Body of pancreas (tissue), 4 donors: ENCODE measurements at regions not wholly inside any gene's neighbourhood (a gene's known extent, or its start where the extent isn't known, plus 50 kb on each side); places are given as distances from the start of the nearest gene placed in this dataset.

Experiments
- POLR2A ChIP-seq, 3 donors: fragments of 450-650 bp; IDR thresholded peaks; one replicate each; pipeline ENCODE4 v1.6.1; 2016; ENCODE audit warnings: antibody characterized with exemption in 3 of 3, mild to moderate bottlenecking in 2 of 3
- TF ChIP-seq, protein P1 (sequence below), 7 experiments: fragments of 450-650 bp in 4 of 7; fragments of 200-600 bp in 3 of 7; sonication (generic) in 3 of 7; IDR thresholded peaks; one replicate each; pipeline ENCODE4 v1.5.1; 2016 to 2019; ENCODE audit warnings: antibody characterized with exemption in 7 of 7

DNA sequence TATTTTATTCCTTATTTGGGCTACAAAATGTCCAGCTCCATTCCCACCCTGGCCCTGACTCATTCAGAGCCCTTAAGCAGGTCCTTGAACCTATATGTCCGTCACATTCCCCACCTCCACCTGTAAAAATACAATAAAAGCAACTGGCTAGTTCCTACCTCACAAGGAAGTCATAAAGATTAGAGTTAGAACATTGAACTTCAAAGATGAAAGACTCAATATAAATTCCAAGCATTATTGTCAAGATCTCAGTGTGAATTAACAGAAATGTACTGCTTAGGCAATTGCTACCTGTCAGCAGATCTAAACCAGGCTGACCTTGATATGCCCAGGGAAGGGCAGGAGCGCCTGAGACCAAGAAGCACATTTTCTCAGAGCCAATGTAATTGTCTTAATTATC is 221.8 kb downstream of the ENC1 start:
- TF ChIP-seq, protein P1, sequence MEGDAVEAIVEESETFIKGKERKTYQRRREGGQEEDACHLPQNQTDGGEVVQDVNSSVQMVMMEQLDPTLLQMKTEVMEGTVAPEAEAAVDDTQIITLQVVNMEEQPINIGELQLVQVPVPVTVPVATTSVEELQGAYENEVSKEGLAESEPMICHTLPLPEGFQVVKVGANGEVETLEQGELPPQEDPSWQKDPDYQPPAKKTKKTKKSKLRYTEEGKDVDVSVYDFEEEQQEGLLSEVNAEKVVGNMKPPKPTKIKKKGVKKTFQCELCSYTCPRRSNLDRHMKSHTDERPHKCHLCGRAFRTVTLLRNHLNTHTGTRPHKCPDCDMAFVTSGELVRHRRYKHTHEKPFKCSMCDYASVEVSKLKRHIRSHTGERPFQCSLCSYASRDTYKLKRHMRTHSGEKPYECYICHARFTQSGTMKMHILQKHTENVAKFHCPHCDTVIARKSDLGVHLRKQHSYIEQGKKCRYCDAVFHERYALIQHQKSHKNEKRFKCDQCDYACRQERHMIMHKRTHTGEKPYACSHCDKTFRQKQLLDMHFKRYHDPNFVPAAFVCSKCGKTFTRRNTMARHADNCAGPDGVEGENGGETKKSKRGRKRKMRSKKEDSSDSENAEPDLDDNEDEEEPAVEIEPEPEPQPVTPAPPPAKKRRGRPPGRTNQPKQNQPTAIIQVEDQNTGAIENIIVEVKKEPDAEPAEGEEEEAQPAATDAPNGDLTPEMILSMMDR (IDR thresholded peaks at IDR 0.05): no peak
- TF ChIP-seq POLR2A (IDR thresholded peaks at IDR 0.05): no peak
